SH-SY5Y (cell line): ENCODE measurements at regions not wholly inside any gene's neighbourhood (a gene's known extent, or its start where the extent isn't known, plus 50 kb on each side); places are given as distances from the start of the nearest gene placed in this dataset.

Experiments used
- GATA2 ChIP-seq: IDR thresholded peaks from 2 replicates; pipeline ENCODE4 v1.6.1; 2011; ENCODE audit warnings: mild to moderate bottlenecking, low read depth, low read length
- GATA3 ChIP-seq: IDR thresholded peaks from 2 replicates; pipeline ENCODE4 v1.6.1; 2011; ENCODE audit warnings: low read depth, mild to moderate bottlenecking, low read length, moderate library complexity

DNA sequence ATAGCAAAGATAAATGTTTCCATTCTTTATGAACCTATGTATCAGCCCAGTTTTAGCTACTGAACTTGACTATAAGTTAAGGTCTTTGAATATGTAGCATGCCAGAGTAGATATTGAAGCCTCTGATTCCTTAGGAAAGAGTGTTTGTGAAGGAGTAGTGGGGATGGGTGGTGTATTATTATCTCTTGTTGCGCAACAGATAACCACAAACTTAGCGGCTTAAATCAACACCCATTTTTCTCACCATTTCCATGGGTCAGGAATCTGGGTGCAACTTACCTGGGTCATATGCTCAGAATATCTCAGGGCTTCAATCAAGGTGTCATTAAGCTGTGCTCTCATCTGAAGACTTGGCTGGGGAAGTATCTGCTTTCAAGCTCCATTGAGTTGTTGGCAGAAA, 251.4 kb upstream of the PUDP start:
- TF ChIP-seq GATA2 = no peak
- TF ChIP-seq GATA3 = no peak
